ENCODE measurements at regions not wholly inside any gene's neighbourhood (a gene's known extent, or its start where the extent isn't known, plus 50 kb on each side); places are given as distances from the start of the nearest gene placed in this dataset.

- TF ChIP-seq POLR2A (IDR thresholded peaks at IDR 0.05), result no peak
- no peak for TF ChIP-seq CTCF (IDR thresholded peaks at IDR 0.05)
These were observed 59.5 kb upstream of the KLF6 start for GRCh38 chr10:3844491-3845025.

Measured in testis (tissue), 2 donors.